ENCODE measurements at regions not wholly inside any gene's neighbourhood (a gene's known extent, or its start where the extent isn't known, plus 50 kb on each side); places are given as distances from the start of the nearest gene placed in this dataset.

- H3K9me3 ChIP-seq (ENCODE audit: insufficient read depth, low read length): no peaks in the 10 kb centered on the region
Measured at GRCh38 chr5:8230868-8231267, 361.9 kb downstream of the MTRR start.

GRCh38 chr5:8233479-8233878, 364.5 kb downstream of the MTRR start:
- Histone ChIP-seq H3K27me3 (ENCODE audit: low read length) (no peaks in the 10 kb centered on the region), H3K9me2 (replicated peaks; ENCODE audit: insufficient read depth, low read length) (no peaks in the 10 kb centered on the region), H3K36me3 (ENCODE audit: low read length) (no peaks in the 10 kb centered on the region), H3K4me2 (ENCODE audit: low read depth, low read length, poor library complexity, severe bottlenecking) (no peak overlapping the region), H3F3A (ENCODE audit: insufficient read depth) (no peaks in the 10 kb centered on the region), H3K4me3 (ENCODE audit: insufficient read depth, low read length, poor library complexity, severe bottlenecking) (no peak overlapping the region), H3K27ac (ENCODE audit: low read depth, low read length) (no peak overlapping the region), H3K79me2 (ENCODE audit: insufficient read depth, low read length) (no peaks in the 10 kb centered on the region), H3K9me3 (ENCODE audit: insufficient read depth, low read length) (no peaks in the 10 kb centered on the region), H4K20me1 (ENCODE audit: low read depth, low read length) (no peaks in the 10 kb centered on the region), H2AFZ (ENCODE audit: low read depth, low read length, severe bottlenecking) (no peak overlapping the region), H3K9ac (ENCODE audit: low read length) (no peak overlapping the region)
- TF ChIP-seq EZH2phosphoT487 (conservative IDR thresholded peaks at IDR 0.05; ENCODE audit: low read length): no peak
- no peak for TF ChIP-seq CTCF (IDR thresholded peaks at IDR 0.05; ENCODE audit: insufficient read depth, low read length, poor library complexity, severe bottlenecking)

More at GRCh38 chr5:8230868-8231267, 361.9 kb downstream of the MTRR start:
- H3F3A ChIP-seq (ENCODE audit: insufficient read depth): no peaks in the 10 kb centered on the region
- H3K9me2 ChIP-seq (replicated peaks; ENCODE audit: insufficient read depth, low read length): no peaks in the 10 kb centered on the region
- no peak overlapping the region for H2AFZ ChIP-seq (ENCODE audit: low read depth, low read length, severe bottlenecking)
- H4K20me1 ChIP-seq (ENCODE audit: low read depth, low read length): no peaks in the 10 kb centered on the region
- TF ChIP-seq EZH2phosphoT487 (conservative IDR thresholded peaks at IDR 0.05; ENCODE audit: low read length) (no peak), CTCF (IDR thresholded peaks at IDR 0.05; ENCODE audit: insufficient read depth, low read length, poor library complexity, severe bottlenecking) (no peak)
- no peaks in the 10 kb centered on the region for H3K27me3 ChIP-seq (ENCODE audit: low read length)
- H3K36me3 ChIP-seq (ENCODE audit: low read length): no peaks in the 10 kb centered on the region
- no peak overlapping the region for H3K4me2 ChIP-seq (ENCODE audit: low read depth, low read length, poor library complexity, severe bottlenecking)
- H3K9ac ChIP-seq (ENCODE audit: low read length): no peak overlapping the region
- no peak overlapping the region for H3K4me3 ChIP-seq (ENCODE audit: insufficient read depth, low read length, poor library complexity, severe bottlenecking)
- no peak overlapping the region for H3K27ac ChIP-seq (ENCODE audit: low read depth, low read length)
- no peaks in the 10 kb centered on the region for H3K79me2 ChIP-seq (ENCODE audit: insufficient read depth, low read length)

- Histone ChIP-seq H3K79me2 (ENCODE audit: insufficient read depth, low read length) (no peaks in the 10 kb centered on the region), H2AFZ (ENCODE audit: low read depth, low read length, severe bottlenecking) (no peak overlapping the region), H3K27ac (ENCODE audit: low read depth, low read length) (no peak overlapping the region), H4K20me1 (ENCODE audit: low read depth, low read length) (no peaks in the 10 kb centered on the region), H3K36me3 (ENCODE audit: low read length) (no peaks in the 10 kb centered on the region), H3K9me2 (replicated peaks; ENCODE audit: insufficient read depth, low read length) (no peaks in the 10 kb centered on the region), H3F3A (ENCODE audit: insufficient read depth) (no peaks in the 10 kb centered on the region), H3K9ac (ENCODE audit: low read length) (no peak overlapping the region), H3K4me3 (ENCODE audit: insufficient read depth, low read length, poor library complexity, severe bottlenecking) (no peak overlapping the region), H3K9me3 (ENCODE audit: insufficient read depth, low read length) (no peaks in the 10 kb centered on the region), H3K4me2 (ENCODE audit: low read depth, low read length, poor library complexity, severe bottlenecking) (no peak overlapping the region), H3K27me3 (ENCODE audit: low read length) (no peaks in the 10 kb centered on the region)
- TF ChIP-seq EZH2phosphoT487 (conservative IDR thresholded peaks at IDR 0.05; ENCODE audit: low read length) (no peak), CTCF (IDR thresholded peaks at IDR 0.05; ENCODE audit: insufficient read depth, low read length, poor library complexity, severe bottlenecking) (no peak)
Measured at GRCh38 chr5:8234179-8234770, 365.3 kb downstream of the MTRR start.
